A673 (cell line): ENCODE measurements at regions not wholly inside any gene's neighbourhood (a gene's known extent, or its start where the extent isn't known, plus 50 kb on each side); places are given as distances from the start of the nearest gene placed in this dataset.

Experiments used
- EZH2 ChIP-seq: fragments of 200-600 bp; sonication (generic); IDR thresholded peaks from 2 replicates; pipeline ENCODE4 v1.6.1; 2017; ENCODE audit warnings: borderline replicate concordance, low read depth, mild to moderate bottlenecking, mixed read lengths, antibody characterized with exemption, low read length; ENCODE audit not compliant: poor library complexity, severe bottlenecking
- TF ChIP-seq, protein P1 (sequence below): fragments of 300-800, 200-600 bp; sonication (generic); conservative IDR thresholded peaks from 2 replicates; pipeline ENCODE4 v1.5.1; 2017; ENCODE audit warnings: low read depth, mild to moderate bottlenecking, antibody characterized with exemption, low read length, moderate library complexity, mixed read lengths

DNA sequence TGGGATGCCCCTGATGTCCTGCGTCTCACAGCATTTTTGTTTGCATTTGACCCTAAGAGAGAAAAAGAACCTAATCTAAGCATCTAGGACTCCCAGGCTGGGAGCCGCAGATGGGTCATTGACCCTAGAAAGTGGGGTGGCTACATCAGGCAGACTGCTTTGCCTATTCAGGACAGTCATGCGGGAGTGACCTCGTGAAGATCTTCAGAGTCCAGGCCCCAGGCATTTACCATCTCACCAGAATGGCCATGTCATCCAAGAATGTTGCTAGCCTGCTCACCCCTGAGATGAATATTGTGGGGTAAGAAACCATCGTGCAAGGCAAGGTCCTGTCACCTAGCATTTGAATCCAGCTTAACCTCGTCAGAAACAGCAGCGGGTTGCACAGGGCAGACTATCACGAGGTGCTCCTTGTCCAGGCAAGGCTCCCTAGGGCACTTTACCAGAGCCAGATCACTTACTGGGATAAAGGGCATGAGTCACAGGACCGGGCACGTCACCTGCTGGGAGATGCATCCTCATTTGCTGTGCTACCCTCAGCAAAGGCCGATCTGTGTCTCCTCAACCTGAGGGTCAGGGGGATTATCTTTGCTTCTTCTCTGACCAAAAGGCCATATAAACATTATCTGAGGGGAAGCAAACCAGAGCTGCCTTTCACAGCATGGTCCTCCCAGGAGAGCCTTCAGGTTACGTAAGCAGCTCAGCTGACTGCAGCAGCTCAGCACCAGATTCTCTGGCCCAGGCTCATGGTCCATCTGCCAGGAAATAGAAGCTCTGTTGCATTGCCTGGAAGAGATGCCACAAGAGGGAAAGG, 162.3 kb downstream of the ACKR3 start:
- TF ChIP-seq EZH2: no peak
- TF ChIP-seq, protein P1, sequence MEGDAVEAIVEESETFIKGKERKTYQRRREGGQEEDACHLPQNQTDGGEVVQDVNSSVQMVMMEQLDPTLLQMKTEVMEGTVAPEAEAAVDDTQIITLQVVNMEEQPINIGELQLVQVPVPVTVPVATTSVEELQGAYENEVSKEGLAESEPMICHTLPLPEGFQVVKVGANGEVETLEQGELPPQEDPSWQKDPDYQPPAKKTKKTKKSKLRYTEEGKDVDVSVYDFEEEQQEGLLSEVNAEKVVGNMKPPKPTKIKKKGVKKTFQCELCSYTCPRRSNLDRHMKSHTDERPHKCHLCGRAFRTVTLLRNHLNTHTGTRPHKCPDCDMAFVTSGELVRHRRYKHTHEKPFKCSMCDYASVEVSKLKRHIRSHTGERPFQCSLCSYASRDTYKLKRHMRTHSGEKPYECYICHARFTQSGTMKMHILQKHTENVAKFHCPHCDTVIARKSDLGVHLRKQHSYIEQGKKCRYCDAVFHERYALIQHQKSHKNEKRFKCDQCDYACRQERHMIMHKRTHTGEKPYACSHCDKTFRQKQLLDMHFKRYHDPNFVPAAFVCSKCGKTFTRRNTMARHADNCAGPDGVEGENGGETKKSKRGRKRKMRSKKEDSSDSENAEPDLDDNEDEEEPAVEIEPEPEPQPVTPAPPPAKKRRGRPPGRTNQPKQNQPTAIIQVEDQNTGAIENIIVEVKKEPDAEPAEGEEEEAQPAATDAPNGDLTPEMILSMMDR: no peak
